Gastroesophageal sphincter (tissue), 4 donors: ENCODE measurements at regions not wholly inside any gene's neighbourhood (a gene's known extent, or its start where the extent isn't known, plus 50 kb on each side); places are given as distances from the start of the nearest gene placed in this dataset.

Experiments
- ATAC-seq: fragments of 150-250 bp; one replicate; pipeline ENCODE4 v1.9.1; 2016; ENCODE audit warnings: mild to moderate bottlenecking, moderate library complexity
- H3K27ac ChIP-seq, 4 donors: fragments of 200-600 bp; sonication (generic) in 3 of 4; 1 replicate in 3 of 4; 2 replicates in 1 of 4; pipeline ENCODE4 v1.5.1; 2016 to 2019
- H3K27me3 ChIP-seq: fragments of 200-600 bp; sonication (generic); one replicate; pipeline ENCODE4 v1.5.1; 2019
- H3K36me3 ChIP-seq, 2 donors: fragments of 200-600 bp; sonication (generic); one replicate each; pipeline ENCODE4 v1.5.1; 2019; ENCODE audit warnings: control low read depth in 1 of 2
- H3K4me1 ChIP-seq, 3 donors: fragments of 200-600 bp; sonication (generic); 1 replicate in 2 of 3; 2 replicates in 1 of 3; pipeline ENCODE4 v1.5.1; 2016 to 2019; ENCODE audit warnings: control low read depth in 2 of 3
- H3K4me3 ChIP-seq, 2 donors: fragments of 200-600 bp; sonication (generic); one replicate each; pipeline ENCODE4 v1.5.1; 2019; ENCODE audit warnings: mild to moderate bottlenecking in 1 of 2, moderate library complexity in 1 of 2
- H3K9me3 ChIP-seq, 3 donors: fragments of 200-600 bp; sonication (generic); one replicate each; pipeline ENCODE4 v1.5.1; 2017 to 2019; ENCODE audit warnings: control low read depth in 2 of 3
- EP300 ChIP-seq: sonication (generic); formaldehyde crosslinking; IDR thresholded peaks from one replicate; pipeline ENCODE4 v1.6.1; 2017; ENCODE audit warnings: antibody characterized with exemption, mild to moderate bottlenecking
- POLR2A ChIP-seq, 2 donors: fragments of 450-650 bp; IDR thresholded peaks; one replicate each; pipeline ENCODE4 v1.6.1; 2017; ENCODE audit warnings: antibody characterized with exemption in 2 of 2, mild to moderate bottlenecking in 2 of 2, moderate library complexity in 1 of 2
- POLR2AphosphoS5 ChIP-seq: sonication (generic); formaldehyde crosslinking; IDR thresholded peaks from one replicate; pipeline ENCODE4 v1.6.1; 2017; ENCODE audit warnings: antibody characterized with exemption
- WGBS, 2 donors: methylation state at CpG; one replicate each; pipeline ENCODE4 v1.1.5; 2018; ENCODE audit warnings: low coverage in 1 of 2; 5-methylcytosine and 5-hydroxymethylcytosine counted together
- TF ChIP-seq, protein P1 (sequence below), 4 experiments: fragments of 200-600 bp in 2 of 4; fragments of 450-650 bp in 2 of 4; sonication (generic) in 1 of 4; IDR thresholded peaks; one replicate each; pipeline ENCODE4 v1.5.1; 2017 to 2019; ENCODE audit warnings: antibody characterized with exemption in 4 of 4, mild to moderate bottlenecking in 2 of 4, moderate library complexity in 2 of 4

- Histone ChIP-seq H3K9me3 (no peaks in the 10 kb centered on the region), H3K36me3 (no peaks in the 10 kb centered on the region), H3K27me3 (no peaks in the 10 kb centered on the region), H3K4me1 (no peaks in the 10 kb centered on the region), H3K4me3 (no peak overlapping the region), H3K27ac (no peak overlapping the region)
- no peak for ATAC-seq
- 82 to 93% methylated on average over 3 to 4 of the region's 5 CpGs for WGBS, 2 donors
- TF ChIP-seq, protein P1, sequence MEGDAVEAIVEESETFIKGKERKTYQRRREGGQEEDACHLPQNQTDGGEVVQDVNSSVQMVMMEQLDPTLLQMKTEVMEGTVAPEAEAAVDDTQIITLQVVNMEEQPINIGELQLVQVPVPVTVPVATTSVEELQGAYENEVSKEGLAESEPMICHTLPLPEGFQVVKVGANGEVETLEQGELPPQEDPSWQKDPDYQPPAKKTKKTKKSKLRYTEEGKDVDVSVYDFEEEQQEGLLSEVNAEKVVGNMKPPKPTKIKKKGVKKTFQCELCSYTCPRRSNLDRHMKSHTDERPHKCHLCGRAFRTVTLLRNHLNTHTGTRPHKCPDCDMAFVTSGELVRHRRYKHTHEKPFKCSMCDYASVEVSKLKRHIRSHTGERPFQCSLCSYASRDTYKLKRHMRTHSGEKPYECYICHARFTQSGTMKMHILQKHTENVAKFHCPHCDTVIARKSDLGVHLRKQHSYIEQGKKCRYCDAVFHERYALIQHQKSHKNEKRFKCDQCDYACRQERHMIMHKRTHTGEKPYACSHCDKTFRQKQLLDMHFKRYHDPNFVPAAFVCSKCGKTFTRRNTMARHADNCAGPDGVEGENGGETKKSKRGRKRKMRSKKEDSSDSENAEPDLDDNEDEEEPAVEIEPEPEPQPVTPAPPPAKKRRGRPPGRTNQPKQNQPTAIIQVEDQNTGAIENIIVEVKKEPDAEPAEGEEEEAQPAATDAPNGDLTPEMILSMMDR (IDR thresholded peaks at IDR 0.05) = no peak
- no peak for TF ChIP-seq EP300
- no peak for TF ChIP-seq POLR2AphosphoS5
- no peak for TF ChIP-seq POLR2A (IDR thresholded peaks at IDR 0.05)
Measured at GRCh38 chr2:191622374-191623320, 55.3 kb upstream of the NABP1 start.

DNA sequence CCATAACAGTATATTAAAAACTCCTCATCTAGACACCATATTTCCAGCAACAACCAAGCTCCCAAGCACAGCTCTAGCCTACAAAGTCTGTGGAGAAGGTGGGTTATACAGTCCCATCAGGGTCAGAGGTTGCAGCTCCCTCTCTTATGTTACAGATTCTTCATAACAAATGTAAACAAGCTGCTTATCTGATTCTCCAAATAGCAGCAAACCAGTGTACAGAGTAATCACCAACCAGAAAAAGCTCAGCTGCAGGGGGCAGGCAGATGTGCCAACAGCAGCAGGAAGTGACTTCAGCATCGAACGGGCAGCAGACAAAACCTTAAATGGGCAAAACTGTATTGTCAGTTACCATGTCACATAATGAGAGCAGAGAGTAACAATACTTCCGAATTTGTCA is 52.9 kb upstream of the NABP1 start:
- ATAC-seq = no peak
- 54 to 66% methylated on average over 3 of the region's 3 CpGs for WGBS, 2 donors

DNA sequence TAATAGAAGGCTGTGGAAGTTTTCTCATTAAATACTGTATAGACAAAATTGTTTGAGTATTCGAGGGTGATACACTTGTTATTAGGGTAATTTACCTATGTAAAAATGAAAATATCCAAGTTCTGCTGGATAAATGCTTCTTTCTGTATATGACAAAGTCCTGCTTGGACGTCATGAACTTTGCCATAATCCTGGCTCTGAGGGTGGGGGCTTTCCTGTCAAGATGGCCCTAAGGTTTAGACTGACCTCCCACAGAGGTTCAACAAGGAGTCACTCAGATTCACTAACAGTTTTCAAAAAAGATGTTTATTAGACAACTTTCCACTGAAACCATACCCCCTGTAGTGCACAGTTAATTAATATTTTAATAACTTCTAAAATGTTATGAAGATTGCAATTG is 52.5 kb upstream of the NABP1 start:
- 63 to 83% methylated on average over 2 of the region's 2 CpGs for WGBS, 2 donors
- Histone ChIP-seq H3K4me1 (no peaks in the 10 kb centered on the region), H3K4me3 (no peak overlapping the region), H3K27me3 (no peaks in the 10 kb centered on the region), H3K36me3 (no peaks in the 10 kb centered on the region), H3K27ac (no peak overlapping the region), H3K9me3 (no peaks in the 10 kb centered on the region)
- TF ChIP-seq EP300 = no peak
- TF ChIP-seq, protein P1 (IDR thresholded peaks at IDR 0.05) = no peak
- no peak for TF ChIP-seq POLR2AphosphoS5
- no peak for TF ChIP-seq POLR2A (IDR thresholded peaks at IDR 0.05)
- no peak for ATAC-seq

More for the DNA sequence above, 52.9 kb upstream of the NABP1 start:
- Histone ChIP-seq H3K9me3 (no peaks in the 10 kb centered on the region), H3K4me1 (no peaks in the 10 kb centered on the region), H3K27ac (no peak overlapping the region), H3K27me3 (no peaks in the 10 kb centered on the region), H3K4me3 (no peak overlapping the region), H3K36me3 (no peaks in the 10 kb centered on the region)
- TF ChIP-seq, protein P1 (IDR thresholded peaks at IDR 0.05) = no peak

- no peak overlapping the region for H3K4me3 ChIP-seq
- no peak for ATAC-seq
- no peak overlapping the region for H3K27ac ChIP-seq
- H3K9me3 ChIP-seq = no peaks in the 10 kb centered on the region
- H3K27me3 ChIP-seq = no peaks in the 10 kb centered on the region
- H3K4me1 ChIP-seq = no peaks in the 10 kb centered on the region
- no peak for TF ChIP-seq EP300
- TF ChIP-seq, protein P1 (IDR thresholded peaks at IDR 0.05) = no peak
- no peak for TF ChIP-seq POLR2A (IDR thresholded peaks at IDR 0.05)
- no peak for TF ChIP-seq POLR2AphosphoS5
- H3K36me3 ChIP-seq = no peaks in the 10 kb centered on the region
Measured at GRCh38 chr2:191626497-191627151, 51.3 kb upstream of the NABP1 start.

DNA sequence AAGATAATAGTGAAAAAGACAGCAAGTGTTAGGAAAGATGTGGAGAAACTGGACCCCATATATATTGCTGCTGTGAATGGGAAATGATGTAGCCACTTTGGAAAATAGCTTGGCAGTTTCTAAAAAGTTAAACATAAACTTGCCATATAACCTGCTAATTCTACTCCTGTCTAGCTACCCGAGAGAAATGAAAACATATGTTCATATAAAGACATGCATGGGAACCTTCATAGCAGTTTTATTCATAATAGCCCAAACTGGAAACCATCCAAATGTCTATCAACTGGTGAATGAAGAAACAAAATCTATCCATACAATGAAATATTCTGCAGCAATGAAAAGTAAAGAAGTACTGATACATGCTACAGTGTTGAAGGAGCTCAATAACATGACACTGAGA is 50.4 kb upstream of the NABP1 start:
- Histone ChIP-seq H3K27ac (no peak overlapping the region), H3K4me1 (no peaks in the 10 kb centered on the region), H3K36me3 (no peaks in the 10 kb centered on the region), H3K4me3 (no peak overlapping the region), H3K9me3 (no peaks in the 10 kb centered on the region), H3K27me3 (no peaks in the 10 kb centered on the region)
- 0 to 25% methylated on average over 1 of the region's 1 CpG for WGBS, 2 donors
- TF ChIP-seq, protein P1 (IDR thresholded peaks at IDR 0.05) = no peak
- no peak for TF ChIP-seq EP300
- no peak for TF ChIP-seq POLR2A (IDR thresholded peaks at IDR 0.05)
- no peak for TF ChIP-seq POLR2AphosphoS5
- ATAC-seq = no peak
